HL-60 (cell line): ENCODE measurements at regions not wholly inside any gene's neighbourhood (a gene's known extent, or its start where the extent isn't known, plus 50 kb on each side); places are given as distances from the start of the nearest gene placed in this dataset.

Experiments
- DNase-seq, 2 experiments: peaks; one replicate each; pipeline ENCODE4 v3.0.0-alpha.2; 2010 to 2020; ENCODE audit warnings: low read depth in 1 of 2, low spot score in 1 of 2
- H3K27ac ChIP-seq: fragments of 250-450 bp; sonication (Bioruptor Pico); replicated peaks from 2 replicates; pipeline ENCODE4 v1.5.1; 2020; ENCODE audit warnings: mild to moderate bottlenecking, moderate library complexity
- H3K27me3 ChIP-seq: fragments of 250-450 bp; sonication (Bioruptor Pico); 2 replicates; pipeline ENCODE4 v1.5.1; 2021; ENCODE audit warnings: mild to moderate bottlenecking, moderate library complexity; ENCODE audit not compliant: insufficient read depth, poor library complexity, severe bottlenecking
- H3K4me3 ChIP-seq: replicated peaks from 2 replicates; pipeline ENCODE4 v1.5.1; 2011; ENCODE audit warnings: mild to moderate bottlenecking, control low read depth, low read length; ENCODE audit not compliant: insufficient read depth
- GABPA ChIP-seq: IDR thresholded peaks from 2 replicates; pipeline ENCODE4 v1.6.1; 2012; ENCODE audit warnings: low read depth
- POLR2AphosphoS5 ChIP-seq: IDR thresholded peaks from 2 replicates; pipeline ENCODE4 v1.6.1; 2012; ENCODE audit warnings: low read depth
- SPI1 ChIP-seq: IDR thresholded peaks from 2 replicates; pipeline ENCODE4 v1.6.1; 2012; ENCODE audit warnings: low read depth, mild to moderate bottlenecking, borderline replicate concordance
- TF ChIP-seq, protein P1 (sequence below): IDR thresholded peaks from one replicate; pipeline ENCODE4 v1.5.1; 2011; ENCODE audit warnings: low read length, control low read depth, inconsistent platforms; ENCODE audit not compliant: insufficient read depth
- TF ChIP-seq, protein P2 (sequence below): IDR thresholded peaks from 2 replicates; pipeline ENCODE4 v1.6.1; 2012; ENCODE audit warnings: low read depth; ENCODE audit not compliant: insufficient replicate concordance

DNA sequence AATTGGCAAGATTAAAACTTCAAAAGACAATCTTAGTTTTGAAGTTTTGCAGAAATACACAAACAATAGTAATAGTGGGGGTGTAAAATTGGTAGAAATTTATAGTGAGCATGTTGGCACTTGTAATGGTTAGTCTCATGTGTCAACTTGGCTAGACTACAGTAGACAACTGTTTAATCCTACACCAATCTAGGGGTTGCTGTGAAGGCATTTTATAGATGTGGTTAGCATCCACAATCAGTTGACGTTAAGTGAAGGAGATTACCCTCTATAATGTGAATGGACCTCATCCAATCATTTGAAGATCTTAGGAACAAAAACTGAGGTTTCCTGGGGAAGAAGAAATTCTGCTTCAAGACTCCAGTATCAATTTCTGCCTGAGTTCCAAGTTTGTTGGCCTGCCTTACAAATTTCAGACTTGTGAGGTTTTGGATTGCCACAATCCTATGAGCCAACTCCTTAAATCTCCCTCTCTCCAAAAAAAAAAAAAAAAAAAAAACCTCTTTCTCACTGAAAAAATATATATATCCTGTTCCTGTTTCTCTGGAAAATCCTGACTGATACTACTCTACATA, 531.6 kb upstream of the IGFBP3 start:
- no peaks in the 10 kb centered on the region for H3K27me3 ChIP-seq
- H3K4me3 ChIP-seq, result no peak overlapping the region
- no peak overlapping the region for H3K27ac ChIP-seq
- DNase-seq, result no peak
- TF ChIP-seq GABPA (no peak), SPI1 (no peak), POLR2AphosphoS5 (no peak)
- TF ChIP-seq, protein P1, sequence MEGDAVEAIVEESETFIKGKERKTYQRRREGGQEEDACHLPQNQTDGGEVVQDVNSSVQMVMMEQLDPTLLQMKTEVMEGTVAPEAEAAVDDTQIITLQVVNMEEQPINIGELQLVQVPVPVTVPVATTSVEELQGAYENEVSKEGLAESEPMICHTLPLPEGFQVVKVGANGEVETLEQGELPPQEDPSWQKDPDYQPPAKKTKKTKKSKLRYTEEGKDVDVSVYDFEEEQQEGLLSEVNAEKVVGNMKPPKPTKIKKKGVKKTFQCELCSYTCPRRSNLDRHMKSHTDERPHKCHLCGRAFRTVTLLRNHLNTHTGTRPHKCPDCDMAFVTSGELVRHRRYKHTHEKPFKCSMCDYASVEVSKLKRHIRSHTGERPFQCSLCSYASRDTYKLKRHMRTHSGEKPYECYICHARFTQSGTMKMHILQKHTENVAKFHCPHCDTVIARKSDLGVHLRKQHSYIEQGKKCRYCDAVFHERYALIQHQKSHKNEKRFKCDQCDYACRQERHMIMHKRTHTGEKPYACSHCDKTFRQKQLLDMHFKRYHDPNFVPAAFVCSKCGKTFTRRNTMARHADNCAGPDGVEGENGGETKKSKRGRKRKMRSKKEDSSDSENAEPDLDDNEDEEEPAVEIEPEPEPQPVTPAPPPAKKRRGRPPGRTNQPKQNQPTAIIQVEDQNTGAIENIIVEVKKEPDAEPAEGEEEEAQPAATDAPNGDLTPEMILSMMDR, result no peak
- TF ChIP-seq, protein P2, sequence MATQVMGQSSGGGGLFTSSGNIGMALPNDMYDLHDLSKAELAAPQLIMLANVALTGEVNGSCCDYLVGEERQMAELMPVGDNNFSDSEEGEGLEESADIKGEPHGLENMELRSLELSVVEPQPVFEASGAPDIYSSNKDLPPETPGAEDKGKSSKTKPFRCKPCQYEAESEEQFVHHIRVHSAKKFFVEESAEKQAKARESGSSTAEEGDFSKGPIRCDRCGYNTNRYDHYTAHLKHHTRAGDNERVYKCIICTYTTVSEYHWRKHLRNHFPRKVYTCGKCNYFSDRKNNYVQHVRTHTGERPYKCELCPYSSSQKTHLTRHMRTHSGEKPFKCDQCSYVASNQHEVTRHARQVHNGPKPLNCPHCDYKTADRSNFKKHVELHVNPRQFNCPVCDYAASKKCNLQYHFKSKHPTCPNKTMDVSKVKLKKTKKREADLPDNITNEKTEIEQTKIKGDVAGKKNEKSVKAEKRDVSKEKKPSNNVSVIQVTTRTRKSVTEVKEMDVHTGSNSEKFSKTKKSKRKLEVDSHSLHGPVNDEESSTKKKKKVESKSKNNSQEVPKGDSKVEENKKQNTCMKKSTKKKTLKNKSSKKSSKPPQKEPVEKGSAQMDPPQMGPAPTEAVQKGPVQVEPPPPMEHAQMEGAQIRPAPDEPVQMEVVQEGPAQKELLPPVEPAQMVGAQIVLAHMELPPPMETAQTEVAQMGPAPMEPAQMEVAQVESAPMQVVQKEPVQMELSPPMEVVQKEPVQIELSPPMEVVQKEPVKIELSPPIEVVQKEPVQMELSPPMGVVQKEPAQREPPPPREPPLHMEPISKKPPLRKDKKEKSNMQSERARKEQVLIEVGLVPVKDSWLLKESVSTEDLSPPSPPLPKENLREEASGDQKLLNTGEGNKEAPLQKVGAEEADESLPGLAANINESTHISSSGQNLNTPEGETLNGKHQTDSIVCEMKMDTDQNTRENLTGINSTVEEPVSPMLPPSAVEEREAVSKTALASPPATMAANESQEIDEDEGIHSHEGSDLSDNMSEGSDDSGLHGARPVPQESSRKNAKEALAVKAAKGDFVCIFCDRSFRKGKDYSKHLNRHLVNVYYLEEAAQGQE, result no peak

DNA sequence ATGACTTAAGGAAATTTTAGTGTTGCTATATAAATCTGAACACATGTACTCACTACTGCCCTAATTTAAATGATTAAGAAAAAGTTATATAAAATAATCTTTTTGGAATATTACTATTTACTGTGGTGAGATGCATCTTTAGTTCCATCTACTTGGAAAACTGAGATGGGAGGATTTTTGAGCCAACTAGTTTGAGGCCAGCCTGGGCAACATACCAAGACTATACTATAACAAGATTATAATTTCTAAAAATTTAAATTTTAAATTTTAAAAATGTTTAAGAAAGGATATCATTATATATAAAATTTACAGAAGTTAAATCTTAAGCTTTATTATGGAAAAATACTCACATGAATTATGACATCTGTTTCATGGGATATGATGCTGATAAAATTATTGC, 530.8 kb upstream of the IGFBP3 start:
- Histone ChIP-seq H3K27ac (no peak overlapping the region), H3K27me3 (no peaks in the 10 kb centered on the region), H3K4me3 (no peak overlapping the region)
- no peak for DNase-seq
- TF ChIP-seq SPI1 (no peak), GABPA (no peak)

DNA sequence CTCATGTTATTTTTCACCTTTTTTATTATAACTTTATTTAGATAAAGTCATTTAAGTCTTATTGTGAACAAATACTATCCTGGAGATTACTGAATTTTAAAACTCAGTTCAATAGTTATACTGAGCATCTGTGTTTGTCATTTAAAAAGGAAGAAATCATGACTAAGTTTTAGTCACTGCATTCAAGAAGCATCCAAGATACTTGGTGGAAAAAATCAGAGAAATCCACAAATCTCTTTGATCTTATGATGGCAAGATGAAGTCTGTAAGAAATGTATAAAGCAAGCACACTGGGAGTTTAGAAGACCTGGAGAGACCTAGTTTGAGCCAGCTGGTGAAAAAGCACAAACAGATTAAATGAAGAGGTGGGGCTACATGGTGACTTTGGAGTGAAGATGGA, 529.8 kb upstream of the IGFBP3 start:
- DNase-seq, result no peak
- Histone ChIP-seq H3K4me3 (no peak overlapping the region), H3K27ac (no peak overlapping the region), H3K27me3 (no peaks in the 10 kb centered on the region)
- TF ChIP-seq POLR2AphosphoS5 (no peak), GABPA (no peak), SPI1 (no peak)
- TF ChIP-seq, protein P2, result no peak
- TF ChIP-seq, protein P1, result no peak

DNA sequence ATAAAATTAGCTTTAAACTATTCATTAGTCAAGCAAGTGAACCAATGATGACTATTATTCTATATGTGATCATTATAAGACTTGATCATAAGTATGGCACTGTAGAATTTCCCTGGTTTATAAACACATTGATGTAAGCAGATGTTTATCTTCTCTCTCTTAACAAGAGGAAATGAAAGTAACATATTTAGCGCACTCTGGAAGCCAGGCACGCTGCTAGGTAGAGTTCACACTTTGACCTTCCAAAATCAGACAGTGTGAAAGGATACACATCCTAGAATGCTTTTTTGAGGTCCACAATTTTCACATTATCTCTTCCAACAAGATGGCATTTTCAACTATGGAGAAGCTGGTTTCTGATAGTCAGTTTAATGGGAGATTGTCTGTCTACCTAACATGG, 529.4 kb upstream of the IGFBP3 start:
- TF ChIP-seq, protein P2, result no peak
- TF ChIP-seq GABPA (no peak), SPI1 (no peak), POLR2AphosphoS5 (no peak)
- TF ChIP-seq, protein P1, result no peak

More for the DNA sequence above, 529.4 kb upstream of the IGFBP3 start:
- no peak for DNase-seq
- no peak overlapping the region for H3K27ac ChIP-seq
- no peak overlapping the region for H3K4me3 ChIP-seq
- H3K27me3 ChIP-seq, result no peaks in the 10 kb centered on the region
